ENCODE measurements at regions not wholly inside any gene's neighbourhood (a gene's known extent, or its start where the extent isn't known, plus 50 kb on each side); places are given as distances from the start of the nearest gene placed in this dataset.

DNA sequence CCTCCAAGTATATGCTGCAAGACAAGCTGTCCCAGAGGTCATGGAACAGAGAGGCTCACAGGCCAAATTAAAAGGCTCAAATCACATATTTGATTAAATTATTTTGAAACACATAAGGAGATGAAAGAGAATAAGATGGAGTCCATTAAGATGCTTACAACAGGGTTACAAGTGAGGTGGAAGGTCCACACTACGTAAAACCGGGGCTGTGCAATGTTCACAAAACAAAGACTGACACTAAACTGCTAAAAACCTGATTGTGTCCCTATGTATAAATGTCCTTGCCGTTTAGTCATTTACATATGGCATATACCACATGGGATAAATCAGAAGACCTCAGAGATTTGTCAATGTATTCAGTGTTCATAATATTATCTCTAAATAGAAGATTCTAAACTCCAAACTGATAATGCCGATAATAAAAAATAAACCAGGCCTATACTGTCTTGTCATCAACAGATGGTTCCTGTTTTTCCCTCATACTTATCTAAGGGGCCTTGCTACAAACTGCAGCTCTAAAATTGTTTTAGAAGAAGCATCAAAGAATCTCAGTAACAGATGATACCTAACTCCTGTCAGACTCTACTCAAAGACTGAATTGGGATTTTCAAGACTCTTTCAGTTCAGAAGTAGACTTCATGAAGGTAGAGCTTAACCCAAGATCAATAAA is 51.8 kb upstream of the RIPOR2 start:
- no peaks in the 10 kb centered on the region for H3K27me3 Mint-ChIP-seq (ENCODE audit: insufficient read depth)
- H3K27ac Mint-ChIP-seq: no peak overlapping the region
- no peak for DNase-seq (ENCODE audit: low spot score)
- intact Hi-C loops (cut with micrococcal nuclease): no loop called here
- H3K4me3 Mint-ChIP-seq: no peak overlapping the region
- peaks cover 21% of the 10 kb centered on the region for H3K36me3 Mint-ChIP-seq (ENCODE audit: low read depth)
- peaks cover 55% of the 10 kb centered on the region for H3K4me1 Mint-ChIP-seq (ENCODE audit: low read depth)
- H3K9me3 Mint-ChIP-seq: peaks cover 22% of the 10 kb centered on the region

DNA sequence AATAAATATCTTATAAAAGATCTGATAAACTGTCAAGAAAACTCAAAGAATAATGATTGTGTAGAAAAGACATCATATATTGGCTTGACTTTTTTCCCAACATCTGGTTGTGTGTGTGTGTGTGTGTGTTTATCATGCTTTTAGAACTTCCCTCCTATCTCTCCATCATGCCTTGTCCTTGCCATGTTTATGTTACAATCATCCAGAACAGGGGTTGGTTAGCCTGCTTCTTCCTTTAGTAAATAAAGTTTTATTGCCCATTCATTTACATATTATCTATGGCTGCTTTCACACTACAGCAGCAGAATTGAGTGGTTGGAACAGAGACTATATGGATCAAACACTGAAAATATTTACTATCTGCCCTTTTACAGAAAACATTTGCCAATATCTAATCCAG is 52.8 kb upstream of the RIPOR2 start:
- Mint-ChIP-seq H3K9me3 (peaks cover 27% of the 10 kb centered on the region), H3K36me3 (ENCODE audit: low read depth) (peaks cover 21% of the 10 kb centered on the region), H3K4me3 (no peak overlapping the region), H3K4me1 (ENCODE audit: low read depth) (peaks cover 56% of the 10 kb centered on the region), H3K27me3 (ENCODE audit: insufficient read depth) (no peaks in the 10 kb centered on the region), H3K27ac (no peak overlapping the region)
- intact Hi-C loops (cut with micrococcal nuclease): no loop called here
- DNase-seq (ENCODE audit: low spot score): no peak

- H3K36me3 Mint-ChIP-seq (ENCODE audit: low read depth): peaks cover 28% of the 10 kb centered on the region
- peaks cover 27% of the 10 kb centered on the region for H3K9me3 Mint-ChIP-seq
- intact Hi-C loops (cut with micrococcal nuclease): loop anchor here (1.0 kb wide), 1 partner anchor 190 kb away; no protein-coding TSS in a partner anchor
- H3K4me3 Mint-ChIP-seq: no peak overlapping the region
- no peak for DNase-seq (ENCODE audit: low spot score)
- H3K4me1 Mint-ChIP-seq (ENCODE audit: low read depth): peaks cover 45% of the 10 kb centered on the region
- no peaks in the 10 kb centered on the region for H3K27me3 Mint-ChIP-seq (ENCODE audit: insufficient read depth)
- H3K27ac Mint-ChIP-seq: no peak overlapping the region
Measured at GRCh38 chr6:24990236-24990845, 54.6 kb upstream of the RIPOR2 start.

DNA sequence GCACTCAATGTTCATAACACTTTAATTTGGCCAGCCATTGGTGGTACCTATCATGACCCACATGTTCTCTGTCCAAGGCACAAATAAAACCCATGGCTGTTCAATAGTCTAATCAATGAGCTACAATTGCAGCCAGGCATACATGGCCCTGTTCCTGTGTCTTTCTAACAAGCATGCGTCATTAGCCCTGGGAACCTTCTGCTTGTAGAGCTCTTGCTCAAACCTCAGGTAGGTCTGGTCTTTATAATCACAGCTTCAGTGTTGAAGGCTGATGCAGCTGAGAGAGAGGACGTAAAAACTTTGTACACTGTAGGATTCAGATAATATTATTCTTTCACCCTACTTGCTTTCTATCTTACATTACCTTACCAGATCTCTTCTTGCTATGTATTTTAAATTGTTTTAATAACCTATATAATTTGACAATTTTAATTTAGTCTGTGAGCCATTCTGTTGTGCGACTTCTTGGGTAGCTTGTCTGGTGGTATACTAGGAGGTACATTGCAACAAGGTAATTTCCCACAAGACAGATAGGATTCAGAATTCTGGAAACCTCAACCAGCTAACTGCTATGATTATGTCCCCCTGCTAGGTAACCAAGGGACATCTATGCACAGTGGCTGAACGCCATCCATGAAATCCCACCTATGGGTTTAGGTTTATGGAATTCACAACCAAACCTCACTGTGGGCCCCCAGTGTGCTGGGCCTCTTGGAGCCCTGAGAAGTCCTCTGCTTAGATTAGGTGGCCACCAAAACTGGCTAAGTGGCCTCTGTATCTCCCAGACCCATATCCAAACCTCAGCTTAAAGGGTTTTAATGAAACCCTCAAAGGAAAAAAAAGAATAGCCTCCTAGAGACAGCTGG is 55.4 kb upstream of the RIPOR2 start:
- intact Hi-C loops (cut with micrococcal nuclease): loop anchor here (1.0 kb wide), 1 partner anchor 191 kb away; no protein-coding TSS in a partner anchor

DNA sequence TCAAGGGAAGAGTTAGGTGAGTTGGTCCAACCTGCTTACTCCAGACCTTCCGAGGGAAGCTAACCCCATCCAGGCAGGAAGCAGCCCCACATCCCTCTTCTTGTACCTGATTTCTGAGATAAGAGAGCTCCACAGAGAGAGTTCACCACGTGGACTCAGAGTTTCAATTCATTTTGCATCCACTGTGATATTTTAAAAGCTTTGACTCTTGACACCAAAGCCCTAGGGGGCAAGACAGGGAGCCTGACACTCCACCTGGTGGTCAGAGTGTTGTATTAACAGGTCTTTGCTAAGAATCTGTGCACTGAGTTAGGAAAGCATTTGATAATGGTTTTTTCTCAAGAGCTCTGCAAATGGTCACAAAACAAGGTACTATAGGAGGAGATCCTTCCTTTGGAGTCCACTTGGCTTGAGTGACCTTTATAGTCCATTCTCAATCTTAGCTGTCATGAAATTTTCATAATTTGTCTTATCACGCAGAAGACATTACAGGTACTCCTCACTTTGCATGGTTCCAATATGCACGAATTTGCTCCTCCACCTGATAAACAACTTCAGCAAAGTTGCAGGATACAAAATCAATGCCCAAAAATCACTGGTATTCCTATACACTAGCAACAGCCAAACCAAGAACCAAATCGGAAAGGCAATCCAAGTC is 56.2 kb upstream of the RIPOR2 start:
- H3K27me3 Mint-ChIP-seq (ENCODE audit: insufficient read depth): no peaks in the 10 kb centered on the region
- H3K27ac Mint-ChIP-seq: peak overlapping the region; percentile 80
- intact Hi-C loops (cut with micrococcal nuclease): loop anchor here (1.0 to 2.0 kb wide), 7 partner anchors 15 to 136 kb away; no protein-coding TSS in a partner anchor
- peaks cover 20% of the 10 kb centered on the region for H3K9me3 Mint-ChIP-seq
- H3K36me3 Mint-ChIP-seq (ENCODE audit: low read depth): peaks cover 22% of the 10 kb centered on the region
- peaks cover 40% of the 10 kb centered on the region for H3K4me1 Mint-ChIP-seq (ENCODE audit: low read depth)
- peak overlapping the region; percentile 21 for H3K4me3 Mint-ChIP-seq
- DNase-seq (ENCODE audit: low spot score): peak; percentile 71

More for the DNA sequence above, 55.4 kb upstream of the RIPOR2 start:
- Mint-ChIP-seq H3K4me3 (peak overlapping the region; percentile 21), H3K4me1 (ENCODE audit: low read depth) (peaks cover 40% of the 10 kb centered on the region), H3K36me3 (ENCODE audit: low read depth) (peaks cover 28% of the 10 kb centered on the region), H3K27me3 (ENCODE audit: insufficient read depth) (no peaks in the 10 kb centered on the region), H3K27ac (peak overlapping the region; percentile 80), H3K9me3 (peaks cover 27% of the 10 kb centered on the region)
- no peak for DNase-seq (ENCODE audit: low spot score)

DNA sequence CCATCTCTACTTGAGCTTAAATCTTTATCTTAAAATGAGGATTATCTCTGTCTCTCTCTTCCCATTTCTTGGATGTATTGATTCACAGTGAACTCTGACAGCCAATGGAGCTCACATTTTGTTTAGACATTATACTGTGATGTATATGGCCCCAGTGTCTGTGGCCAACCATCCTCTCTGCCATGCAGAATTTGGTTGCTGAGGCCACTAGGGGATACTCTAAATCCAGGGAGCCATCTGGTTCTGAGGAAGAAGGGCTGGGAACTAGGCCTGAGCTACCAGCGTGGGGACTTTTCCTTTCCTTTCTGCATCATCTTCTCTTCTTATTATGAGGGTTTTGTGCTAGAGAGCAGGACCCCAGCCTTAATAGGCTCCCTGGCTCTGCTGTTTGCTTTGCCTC is 59.1 kb upstream of the RIPOR2 start:
- Mint-ChIP-seq H3K9me3 (peaks cover 6% of the 10 kb centered on the region), H3K27ac (no peak overlapping the region), H3K27me3 (ENCODE audit: insufficient read depth) (no peaks in the 10 kb centered on the region), H3K4me1 (ENCODE audit: low read depth) (peaks cover 68% of the 10 kb centered on the region), H3K36me3 (ENCODE audit: low read depth) (peaks cover 14% of the 10 kb centered on the region), H3K4me3 (no peak overlapping the region)
- no peak for DNase-seq (ENCODE audit: low spot score)
- intact Hi-C loops (cut with micrococcal nuclease): no loop called here

- Mint-ChIP-seq H3K36me3 (ENCODE audit: low read depth) (peaks cover 14% of the 10 kb centered on the region), H3K4me3 (no peak overlapping the region), H3K27ac (no peak overlapping the region), H3K9me3 (peaks cover 6% of the 10 kb centered on the region), H3K4me1 (ENCODE audit: low read depth) (peaks cover 69% of the 10 kb centered on the region), H3K27me3 (ENCODE audit: insufficient read depth) (no peaks in the 10 kb centered on the region)
- intact Hi-C loops (cut with micrococcal nuclease): no loop called here
- no peak for DNase-seq (ENCODE audit: low spot score)
Measured at GRCh38 chr6:24995270-24995669, 59.5 kb upstream of the RIPOR2 start.

- H3K36me3 Mint-ChIP-seq (ENCODE audit: low read depth): peaks cover 14% of the 10 kb centered on the region
- peaks cover 6% of the 10 kb centered on the region for H3K9me3 Mint-ChIP-seq
- peaks cover 62% of the 10 kb centered on the region for H3K4me1 Mint-ChIP-seq (ENCODE audit: low read depth)
- intact Hi-C loops (cut with micrococcal nuclease): no loop called here
- H3K27ac Mint-ChIP-seq: no peak overlapping the region
- peak overlapping the region; percentile 19 for H3K4me3 Mint-ChIP-seq
- DNase-seq (ENCODE audit: low spot score): no peak
- no peaks in the 10 kb centered on the region for H3K27me3 Mint-ChIP-seq (ENCODE audit: insufficient read depth)
Measured at GRCh38 chr6:24996269-24996836, 60.6 kb upstream of the RIPOR2 start.

GRCh38 chr6:24997231-24997630 is 61.5 kb upstream of the RIPOR2 start:
- no peak for DNase-seq (ENCODE audit: low spot score)
- Mint-ChIP-seq H3K4me1 (ENCODE audit: low read depth) (peaks cover 53% of the 10 kb centered on the region), H3K36me3 (ENCODE audit: low read depth) (peaks cover 13% of the 10 kb centered on the region), H3K27me3 (ENCODE audit: insufficient read depth) (no peaks in the 10 kb centered on the region), H3K4me3 (no peak overlapping the region), H3K27ac (no peak overlapping the region), H3K9me3 (peaks cover 6% of the 10 kb centered on the region)
- intact Hi-C loops (cut with micrococcal nuclease): no loop called here

DNA sequence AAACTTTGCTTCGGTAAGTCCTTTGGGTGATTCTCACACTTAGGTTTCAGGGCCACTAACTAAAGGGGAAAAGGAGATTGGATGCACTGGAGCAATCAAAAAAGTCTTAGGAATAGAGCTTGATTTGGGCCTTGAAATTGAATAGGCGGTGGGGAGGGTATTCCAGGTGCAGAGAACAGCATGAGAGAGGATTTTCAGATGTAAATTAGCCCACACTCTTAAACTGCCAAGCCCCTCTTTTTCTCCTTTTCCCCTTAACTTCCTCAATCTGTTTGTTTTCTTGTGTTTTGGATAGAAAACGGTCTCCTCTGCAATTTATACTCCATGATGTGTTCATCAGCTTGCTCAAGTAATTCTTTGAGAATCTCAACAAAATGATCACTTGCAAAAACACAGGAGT is 62.1 kb upstream of the RIPOR2 start:
- H3K27me3 Mint-ChIP-seq (ENCODE audit: insufficient read depth): no peaks in the 10 kb centered on the region
- H3K27ac Mint-ChIP-seq: no peak overlapping the region
- no peak for DNase-seq (ENCODE audit: low spot score)
- H3K9me3 Mint-ChIP-seq: peaks cover 5% of the 10 kb centered on the region
- H3K4me3 Mint-ChIP-seq: no peak overlapping the region
- intact Hi-C loops (cut with micrococcal nuclease): no loop called here
- H3K4me1 Mint-ChIP-seq (ENCODE audit: low read depth): peaks cover 54% of the 10 kb centered on the region
- H3K36me3 Mint-ChIP-seq (ENCODE audit: low read depth): peaks cover 11% of the 10 kb centered on the region

- Mint-ChIP-seq H3K27me3 (ENCODE audit: insufficient read depth) (no peaks in the 10 kb centered on the region), H3K4me3 (no peak overlapping the region), H3K9me3 (no peaks in the 10 kb centered on the region), H3K4me1 (ENCODE audit: low read depth) (peaks cover 73% of the 10 kb centered on the region), H3K27ac (no peak overlapping the region), H3K36me3 (ENCODE audit: low read depth) (peaks cover 5% of the 10 kb centered on the region)
- intact Hi-C loops (cut with micrococcal nuclease): no loop called here
- DNase-seq (ENCODE audit: low spot score): no peak
Measured at GRCh38 chr6:25002326-25003091, 66.7 kb upstream of the RIPOR2 start.

- peaks cover 73% of the 10 kb centered on the region for H3K4me1 Mint-ChIP-seq (ENCODE audit: low read depth)
- intact Hi-C loops (cut with micrococcal nuclease): no loop called here
- H3K36me3 Mint-ChIP-seq (ENCODE audit: low read depth): peaks cover 2% of the 10 kb centered on the region
- H3K27me3 Mint-ChIP-seq (ENCODE audit: insufficient read depth): no peaks in the 10 kb centered on the region
- DNase-seq (ENCODE audit: low spot score): no peak
- no peak overlapping the region for H3K4me3 Mint-ChIP-seq
- no peaks in the 10 kb centered on the region for H3K9me3 Mint-ChIP-seq
- H3K27ac Mint-ChIP-seq: no peak overlapping the region
Measured at GRCh38 chr6:25004357-25004756, 68.6 kb upstream of the RIPOR2 start.
